Choroid plexus epithelial cell (primary cell): ENCODE measurements at regions not wholly inside any gene's neighbourhood (a gene's known extent, or its start where the extent isn't known, plus 50 kb on each side); places are given as distances from the start of the nearest gene placed in this dataset.

Source experiments
- DNase-seq: peaks from one replicate; pipeline ENCODE4 v3.0.0-alpha.2; 2010; ENCODE audit warnings: low read depth
- H3K4me3 ChIP-seq: 2 replicates; pipeline ENCODE4 v1.5.1; 2011; ENCODE audit warnings: low read depth, mild to moderate bottlenecking, control low read depth, low read length, moderate library complexity
- TF ChIP-seq, protein P1 (sequence below): conservative IDR thresholded peaks from 2 replicates; pipeline ENCODE4 v1.5.1; 2011; ENCODE audit warnings: low read depth, mild to moderate bottlenecking, control low read depth, inconsistent platforms, low read length, moderate library complexity

DNA sequence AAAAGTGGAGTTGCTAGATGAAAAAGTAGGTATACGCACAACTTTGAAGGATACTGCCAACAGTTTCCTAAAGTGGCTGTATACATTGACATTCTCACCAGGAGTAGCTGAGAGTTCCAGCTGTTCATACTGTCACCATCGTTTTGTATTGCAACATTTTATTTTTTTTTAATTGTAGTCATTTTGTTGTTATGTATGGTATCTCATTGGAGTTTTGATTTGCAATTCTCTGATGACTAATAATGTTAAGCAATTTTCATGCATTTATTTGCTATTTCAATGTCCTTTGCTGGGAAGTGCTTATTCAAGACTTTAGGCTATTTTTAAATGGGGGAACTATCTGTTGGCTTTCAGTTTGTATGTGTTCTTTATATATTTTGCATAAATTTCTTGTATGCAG lies 185.1 kb upstream of the TGFBR2 start:
- TF ChIP-seq, protein P1, sequence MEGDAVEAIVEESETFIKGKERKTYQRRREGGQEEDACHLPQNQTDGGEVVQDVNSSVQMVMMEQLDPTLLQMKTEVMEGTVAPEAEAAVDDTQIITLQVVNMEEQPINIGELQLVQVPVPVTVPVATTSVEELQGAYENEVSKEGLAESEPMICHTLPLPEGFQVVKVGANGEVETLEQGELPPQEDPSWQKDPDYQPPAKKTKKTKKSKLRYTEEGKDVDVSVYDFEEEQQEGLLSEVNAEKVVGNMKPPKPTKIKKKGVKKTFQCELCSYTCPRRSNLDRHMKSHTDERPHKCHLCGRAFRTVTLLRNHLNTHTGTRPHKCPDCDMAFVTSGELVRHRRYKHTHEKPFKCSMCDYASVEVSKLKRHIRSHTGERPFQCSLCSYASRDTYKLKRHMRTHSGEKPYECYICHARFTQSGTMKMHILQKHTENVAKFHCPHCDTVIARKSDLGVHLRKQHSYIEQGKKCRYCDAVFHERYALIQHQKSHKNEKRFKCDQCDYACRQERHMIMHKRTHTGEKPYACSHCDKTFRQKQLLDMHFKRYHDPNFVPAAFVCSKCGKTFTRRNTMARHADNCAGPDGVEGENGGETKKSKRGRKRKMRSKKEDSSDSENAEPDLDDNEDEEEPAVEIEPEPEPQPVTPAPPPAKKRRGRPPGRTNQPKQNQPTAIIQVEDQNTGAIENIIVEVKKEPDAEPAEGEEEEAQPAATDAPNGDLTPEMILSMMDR: no peak
- DNase-seq: peak; percentile 87
- H3K4me3 ChIP-seq: no peak overlapping the region

DNA sequence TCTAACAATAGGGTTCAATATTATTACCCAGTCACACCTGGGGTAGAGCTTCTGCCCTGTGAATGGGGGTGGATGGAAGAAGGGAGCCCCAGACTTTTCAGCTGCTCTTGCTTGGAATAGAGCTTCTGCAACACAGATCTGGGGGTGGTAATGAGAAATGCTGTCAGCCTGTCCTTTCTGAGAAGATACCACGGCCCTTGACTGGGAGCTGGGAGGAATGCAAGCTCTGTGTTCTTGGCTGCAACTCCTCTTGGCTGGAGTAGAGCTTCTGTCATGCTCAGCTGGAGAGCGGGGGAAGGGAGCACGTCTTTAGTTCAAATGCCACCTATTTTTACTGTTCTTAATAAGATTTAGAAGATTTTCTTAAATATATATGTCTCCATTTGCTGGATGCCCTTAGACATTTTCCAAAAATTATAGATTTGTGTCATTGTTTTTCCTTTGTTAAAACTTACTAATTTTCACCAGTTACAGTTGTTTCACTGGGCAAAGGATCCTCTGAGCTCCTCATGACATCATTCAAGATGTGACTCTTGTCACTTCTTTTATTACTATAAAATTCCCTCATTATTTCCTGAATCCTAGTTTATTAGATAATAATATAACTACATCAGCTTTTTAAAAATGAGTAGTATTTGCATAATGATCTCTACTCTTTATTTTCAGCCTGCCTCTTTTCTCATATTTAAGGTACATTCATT lies 180.0 kb upstream of the TGFBR2 start:
- TF ChIP-seq, protein P1: no peak
- peak; percentile 96 for DNase-seq
- H3K4me3 ChIP-seq: no peak overlapping the region

DNA sequence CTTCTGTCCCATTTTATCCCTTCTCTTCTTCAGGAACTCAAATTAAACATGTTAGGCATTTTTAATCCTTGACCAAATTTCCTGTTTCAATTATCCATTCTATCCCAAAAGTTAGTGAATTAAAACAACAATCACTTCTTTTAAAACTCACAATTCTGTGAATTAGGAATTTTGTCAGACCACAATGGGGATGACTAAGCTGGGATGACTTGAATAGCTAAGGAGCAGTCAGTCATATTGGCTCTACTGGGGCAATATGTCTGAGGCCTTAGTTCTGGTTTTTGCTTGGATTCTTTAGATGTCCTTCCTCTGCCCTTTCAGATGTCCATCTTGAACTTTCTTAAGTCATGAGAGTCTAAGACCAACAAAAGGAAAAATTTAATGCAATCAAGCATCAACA lies 178.2 kb upstream of the TGFBR2 start:
- no peak overlapping the region for H3K4me3 ChIP-seq
- TF ChIP-seq, protein P1: no peak
- DNase-seq: peak; percentile 56

DNA sequence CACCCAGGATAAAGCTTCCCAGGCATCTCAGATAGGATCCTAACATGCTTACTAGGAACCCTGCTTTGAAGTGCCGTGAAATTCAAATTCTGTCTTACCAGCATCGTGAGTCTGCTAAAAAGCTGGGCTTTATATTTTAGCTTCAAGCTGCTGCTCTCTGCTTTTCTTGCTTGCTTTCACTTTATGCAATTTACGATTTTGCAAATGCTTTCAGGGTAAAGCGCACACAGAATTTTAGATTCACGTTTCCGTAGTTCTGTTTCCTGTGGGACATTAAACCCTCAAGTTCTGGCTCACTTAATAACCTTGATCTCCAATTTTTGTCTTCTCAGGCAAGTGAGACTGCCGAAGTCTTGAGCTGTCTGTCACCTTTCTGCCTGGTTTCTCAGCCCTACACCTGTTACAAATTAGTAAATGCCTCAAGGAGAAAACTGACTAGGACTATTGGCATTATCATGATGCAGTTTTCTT lies 170.5 kb upstream of the TGFBR2 start:
- DNase-seq: no peak
- TF ChIP-seq, protein P1: no peak
- H3K4me3 ChIP-seq: no peak overlapping the region

DNA sequence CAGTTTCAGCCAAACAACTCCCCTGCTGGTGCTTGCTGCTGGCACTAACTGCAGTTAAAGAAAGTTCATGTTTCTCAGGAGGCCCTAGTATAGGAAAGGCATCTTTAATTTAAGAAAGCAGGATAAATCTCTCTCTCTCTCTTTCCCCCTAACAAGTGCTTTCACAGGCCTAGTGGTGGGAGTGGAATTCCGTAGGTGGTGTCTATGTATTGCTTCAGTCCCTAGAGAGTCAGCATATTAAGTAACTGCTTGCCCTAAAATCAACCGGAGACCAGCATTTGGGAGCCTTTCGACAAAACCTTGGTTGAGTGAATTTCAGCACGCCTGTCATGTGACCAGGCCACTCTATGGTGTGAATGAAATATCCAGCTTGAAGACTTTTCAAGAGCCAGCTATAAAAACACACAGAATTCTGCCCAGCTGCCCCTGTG lies 169.2 kb upstream of the TGFBR2 start:
- H3K4me3 ChIP-seq: no peak overlapping the region
- DNase-seq: peak; percentile 89
- TF ChIP-seq, protein P1: peak; percentile 44

DNA sequence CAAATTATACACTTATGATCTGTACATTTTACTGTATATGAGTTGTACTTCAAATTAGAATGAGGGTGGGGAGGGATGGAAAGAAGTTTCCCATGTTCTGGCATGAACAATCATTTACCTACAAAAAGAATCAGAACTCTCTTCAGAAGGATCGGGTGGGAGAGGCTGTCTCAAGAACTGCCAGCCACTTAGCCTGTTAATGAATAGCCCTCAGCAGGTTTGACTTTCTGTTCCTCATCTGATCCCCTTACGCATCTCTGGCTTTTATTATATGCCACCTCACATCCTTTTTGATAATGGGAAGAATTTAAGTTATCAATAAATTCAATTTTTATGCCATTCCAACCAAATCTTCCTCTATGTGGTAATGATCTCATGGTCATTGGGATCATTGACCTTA lies 168.3 kb upstream of the TGFBR2 start:
- no peak overlapping the region for H3K4me3 ChIP-seq
- no peak for DNase-seq
- TF ChIP-seq, protein P1: no peak

DNA sequence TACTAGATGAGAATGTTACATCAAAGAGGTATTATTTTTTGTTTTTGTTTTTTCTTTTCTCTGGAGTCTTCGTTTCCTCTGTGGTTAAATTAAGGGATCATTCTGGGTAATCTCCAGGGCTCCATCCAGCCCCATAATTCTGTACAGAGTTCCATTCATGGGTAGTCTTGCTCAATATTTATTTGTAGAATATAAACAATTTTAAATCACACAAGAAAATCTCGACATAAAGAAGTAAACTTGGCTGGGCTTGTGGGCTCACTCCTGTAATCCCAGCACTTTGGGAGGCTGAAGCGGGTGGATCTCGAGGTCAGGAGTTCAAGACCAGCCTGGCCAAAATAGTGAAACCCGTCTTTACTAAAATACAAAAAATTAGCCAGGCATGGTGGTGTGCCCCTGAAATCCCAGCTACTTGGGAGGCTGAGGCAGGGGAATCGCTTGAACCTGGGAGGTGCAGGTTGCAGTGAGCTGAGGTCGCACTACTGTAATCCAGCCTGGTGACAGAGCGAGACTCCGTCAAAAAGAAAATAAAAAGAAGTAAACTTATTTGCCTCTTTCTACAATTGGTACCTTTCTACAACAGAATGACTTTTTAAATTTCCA lies 166.8 kb upstream of the TGFBR2 start:
- DNase-seq: no peak
- TF ChIP-seq, protein P1: no peak
- H3K4me3 ChIP-seq: no peak overlapping the region
